IMR-90 (cell line): ENCODE measurements at regions not wholly inside any gene's neighbourhood (a gene's known extent, or its start where the extent isn't known, plus 50 kb on each side); places are given as distances from the start of the nearest gene placed in this dataset.

ENCODE experiments used
- ATAC-seq: fragments of 200-7000 bp; cut with Tn5 transposase; 2 replicates; pipeline ENCODE4 v1.9.1; 2020; ENCODE audit warnings: low read depth, mild to moderate bottlenecking, moderate library complexity
- BruUV-seq: library from RNA; stranded (reverse); fragments of 400-500 nt; replicated peaks from 2 replicates; lab custom pipeline; 2021; lab: Mats Ljungman, UMichigan
- CTCF ChIA-PET: fragments of 300-600 bp; formaldehyde crosslinking; extraction: SDS; loops from one replicate; lab custom pipeline; 2021; ENCODE audit warnings: antibody characterized with exemption; lab: Yijun Ruan, JAX
- POLR2A ChIA-PET: fragments of 300-600 bp; sonication (Branson Sonifier 250); formaldehyde crosslinking; loops from one replicate; lab custom pipeline; 2022; ENCODE audit warnings: antibody characterized with exemption; ENCODE audit not compliant: unreplicated experiment; lab: Charles Lee
- DNase-seq: peaks from one replicate; pipeline ENCODE4 v3.0.0; 2013
- H2AFZ ChIP-seq: replicated peaks from 2 replicates; pipeline ENCODE3; 2013; ENCODE audit warnings: low read length, mild to moderate bottlenecking; ENCODE audit not compliant: poor library complexity
- H2AK5ac ChIP-seq: 2 replicates; pipeline ENCODE4 v1.6.1; 2013; ENCODE audit warnings: low read depth, low read length, inconsistent platforms
- H2AK9ac ChIP-seq: replicated peaks from 2 replicates; pipeline ENCODE3; 2013; ENCODE audit warnings: mild to moderate bottlenecking, low read depth, low read length, moderate library complexity; ENCODE audit not compliant: poor library complexity
- H2BK120ac ChIP-seq: 2 replicates; pipeline ENCODE4 v1.6.1; 2013; ENCODE audit warnings: low read depth, low read length, inconsistent platforms
- H2BK15ac ChIP-seq: 3 replicates; pipeline ENCODE4 v1.6.1; 2013; ENCODE audit warnings: low read depth, low read length, inconsistent platforms
- H2BK20ac ChIP-seq: 2 replicates; pipeline ENCODE4 v1.6.1; 2013; ENCODE audit warnings: low read depth, mild to moderate bottlenecking, inconsistent platforms, low read length, moderate library complexity
- H2BK5ac ChIP-seq: 2 replicates; pipeline ENCODE4 v1.6.1; 2013; ENCODE audit warnings: mild to moderate bottlenecking, low read depth, low read length, inconsistent platforms; ENCODE audit not compliant: poor library complexity, severe bottlenecking
- H3K14ac ChIP-seq: replicated peaks from 2 replicates; pipeline ENCODE4 v1.6.1; 2013; ENCODE audit warnings: low read depth, low read length, inconsistent platforms
- H3K18ac ChIP-seq: 2 replicates; pipeline ENCODE4 v1.6.1; 2013; ENCODE audit warnings: low read depth, low read length, control low read depth
- H3K23ac ChIP-seq: 2 replicates; pipeline ENCODE4 v1.6.1; 2013; ENCODE audit warnings: low read depth, low read length, inconsistent platforms
- H3K27ac ChIP-seq: 2 replicates; pipeline ENCODE4 v1.5.1; 2013; ENCODE audit warnings: mild to moderate bottlenecking, control low read depth, low read length; ENCODE audit not compliant: insufficient read depth
- H3K27me3 ChIP-seq: 2 replicates; pipeline ENCODE4 v1.6.1; 2013; ENCODE audit warnings: low read length; ENCODE audit not compliant: control insufficient read depth, insufficient read depth
- H3K36me3 ChIP-seq: 2 replicates; pipeline ENCODE4 v1.6.1; 2013; ENCODE audit warnings: low read length, mixed read lengths; ENCODE audit not compliant: control insufficient read depth, insufficient read depth
- H3K4ac ChIP-seq: 2 replicates; pipeline ENCODE4 v1.6.1; 2013; ENCODE audit warnings: low read depth, low read length, inconsistent platforms
- H3K4me1 ChIP-seq: 2 replicates; pipeline ENCODE4 v1.6.1; 2013; ENCODE audit warnings: low read length, mixed read lengths; ENCODE audit not compliant: control insufficient read depth, insufficient read depth
- H3K4me2 ChIP-seq: 2 replicates; pipeline ENCODE4 v1.6.1; 2013; ENCODE audit warnings: low read depth, mild to moderate bottlenecking, control low read depth, low read length, moderate library complexity
- H3K4me3 ChIP-seq: 2 replicates; pipeline ENCODE4 v1.5.1; 2013; ENCODE audit warnings: low read depth, mild to moderate bottlenecking, control low read depth, low read length, moderate library complexity; ENCODE audit not compliant: insufficient read depth
- H3K56ac ChIP-seq: 2 replicates; pipeline ENCODE4 v1.6.1; 2013; ENCODE audit warnings: low read length, inconsistent platforms; ENCODE audit not compliant: insufficient read depth; ENCODE audit errors: extremely low read depth
- H3K79me1 ChIP-seq, 2 experiments: 2 replicates each; pipeline ENCODE4 v1.6.1; 2013; ENCODE audit warnings: low read length in 2 of 2, inconsistent platforms in 1 of 2, low read depth in 1 of 2
- H3K9ac ChIP-seq: 2 replicates; pipeline ENCODE4 v1.6.1; 2013; ENCODE audit warnings: low read depth, low read length, control low read depth
- H3K9me1 ChIP-seq: 2 replicates; pipeline ENCODE4 v1.6.1; 2013; ENCODE audit warnings: low read length, inconsistent platforms; ENCODE audit not compliant: insufficient read depth
- H3K9me3 ChIP-seq: 2 replicates; pipeline ENCODE4 v1.6.1; 2013; ENCODE audit warnings: low read length; ENCODE audit not compliant: control insufficient read depth, insufficient read depth
- H4K20me1 ChIP-seq: 2 replicates; pipeline ENCODE4 v1.6.1; 2013; ENCODE audit warnings: low read length, inconsistent platforms; ENCODE audit not compliant: insufficient read depth
- H4K5ac ChIP-seq: 2 replicates; pipeline ENCODE4 v1.6.1; 2013; ENCODE audit warnings: mild to moderate bottlenecking, low read depth, low read length, control low read depth
- H4K8ac ChIP-seq, 2 experiments: 2 replicates each; pipeline ENCODE4 v1.6.1; 2013; ENCODE audit warnings: low read depth in 2 of 2, low read length in 2 of 2, control low read depth in 1 of 2, inconsistent platforms in 1 of 2
- H4K91ac ChIP-seq: 2 replicates; pipeline ENCODE4 v1.6.1; 2013; ENCODE audit warnings: low read depth, low read length, inconsistent platforms; ENCODE audit not compliant: insufficient read depth
- BHLHE40 ChIP-seq: fragments of 150-350 bp; IDR thresholded peaks from 2 replicates; pipeline ENCODE4 v1.6.1; 2016; ENCODE audit warnings: mild to moderate bottlenecking, low read depth, low read length
- CEBPB ChIP-seq: IDR thresholded peaks from 2 replicates; pipeline ENCODE4 v1.6.1; 2012; ENCODE audit warnings: low read depth, low read length, improper control_type of control experiment
- CTCF ChIP-seq: conservative IDR thresholded peaks from 2 replicates; pipeline ENCODE4 v1.5.1; 2012; ENCODE audit warnings: mild to moderate bottlenecking, low read depth, low read length, improper control_type of control experiment
- ELK1 ChIP-seq: fragments of 150-350 bp; IDR thresholded peaks from 2 replicates; pipeline ENCODE4 v1.6.1; 2016; ENCODE audit warnings: low read depth, mild to moderate bottlenecking, low read length, moderate library complexity, borderline replicate concordance
- FOS ChIP-seq: fragments of 150-350 bp; IDR thresholded peaks from 2 replicates; pipeline ENCODE4 v1.6.1; 2016; ENCODE audit warnings: low read depth, low read length
- MXI1 ChIP-seq: IDR thresholded peaks from 2 replicates; pipeline ENCODE4 v1.6.1; 2012; ENCODE audit warnings: low read depth, mild to moderate bottlenecking, low read length, moderate library complexity, borderline replicate concordance
- NFE2L2 ChIP-seq: fragments of 150-350 bp; IDR thresholded peaks from 2 replicates; pipeline ENCODE4 v1.6.1; 2016; ENCODE audit warnings: low read depth, mild to moderate bottlenecking, low read length
- POLR2A ChIP-seq: IDR thresholded peaks from 2 replicates; pipeline ENCODE4 v1.6.1; 2012; ENCODE audit warnings: mild to moderate bottlenecking, low read depth, low read length
- RAD21 ChIP-seq: IDR thresholded peaks from 2 replicates; pipeline ENCODE4 v1.6.1; 2012; ENCODE audit warnings: low read length, improper control_type of control experiment
- RFX5 ChIP-seq: IDR thresholded peaks from 2 replicates; pipeline ENCODE4 v1.8.0; 2012; ENCODE audit warnings: low read depth, mild to moderate bottlenecking, low read length, moderate library complexity
- SMC3 ChIP-seq: fragments of 150-350 bp; IDR thresholded peaks from 2 replicates; pipeline ENCODE4 v1.6.1; 2016; ENCODE audit warnings: low read depth, mild to moderate bottlenecking, antibody characterized with exemption, low read length, moderate library complexity
- WGBS, 2 experiments: methylation state at CpG; one replicate each; pipeline versions ENCODE4 v1.1.5 to v1.1.7; 2013; ENCODE audit warnings: missing lambda C conversion rate in 2 of 2; ENCODE audit not compliant: insufficient read length in 1 of 2; ENCODE audit errors: extremely low coverage in 2 of 2; 5-methylcytosine and 5-hydroxymethylcytosine counted together
- dilution Hi-C: fragments of 300-500 bp; cut with HindIII; formaldehyde crosslinking; loops from one replicate; pipeline ENCODE4 v1.14.3; 2018; ENCODE audit warnings: low sequenced_read_pairs; ENCODE audit not compliant: unreplicated experiment
- in situ Hi-C: fragments of 300-500 bp; cut with MboI; formaldehyde crosslinking; loops from 3 replicates; pipeline ENCODE4 v1.14.3; 2019; ENCODE audit warnings: low sequenced_read_pairs, inconsistent platforms, mixed read lengths
- intact Hi-C: fragments of 100-400 bp; cut with micrococcal nuclease; formaldehyde crosslinking; loops from 2 replicates; pipeline ENCODE4 v1.10.0; 2022

- Histone ChIP-seq H3K14ac (no peak overlapping the region), H3K27ac (no peak overlapping the region), H3K27me3 (no peaks in the 10 kb centered on the region), H2BK120ac (no peak overlapping the region), H3K23ac (no peak overlapping the region), H2BK15ac (no peak overlapping the region), H3K4me3 (no peak overlapping the region), H4K5ac (no peak overlapping the region), H3K9me1 (no peaks in the 10 kb centered on the region), H4K91ac (no peak overlapping the region), H3K18ac (no peak overlapping the region), H4K8ac (no peak overlapping the region), H2BK20ac (no peak overlapping the region), H2AK5ac (no peak overlapping the region), H3K4me1 (no peaks in the 10 kb centered on the region), H3K56ac (no peak overlapping the region), H2BK5ac (no peak overlapping the region), H3K9me3 (peaks cover 3% of the 10 kb centered on the region), H2AK9ac (no peak overlapping the region), H3K9ac (no peak overlapping the region), H3K4me2 (no peak overlapping the region), H2AFZ (no peak overlapping the region), H3K79me1 (no peaks in the 10 kb centered on the region), H3K4ac (no peak overlapping the region), H4K20me1 (no peaks in the 10 kb centered on the region), H3K36me3 (no peaks in the 10 kb centered on the region)
- intact Hi-C loops (no loop called here), in situ Hi-C loops (no loop called here), dilution Hi-C loops (no loop called here)
- ATAC-seq (no peak), DNase-seq (no peak)
- no peak for TF ChIP-seq SMC3
- no peak for TF ChIP-seq NFE2L2
- no peak for TF ChIP-seq RAD21
- TF ChIP-seq FOS, result no peak
- TF ChIP-seq CTCF, result no peak
- TF ChIP-seq CEBPB, result no peak
- no peak for TF ChIP-seq RFX5
- no peak for TF ChIP-seq MXI1
- TF ChIP-seq ELK1, result no peak
- no peak for TF ChIP-seq POLR2A
- TF ChIP-seq BHLHE40, result no peak
- no CpG with 5 or more reads among the region's 1 CpG for WGBS, 2 experiments
- CTCF ChIA-PET, result no interaction called here
- no TSS peak for BruUV-seq
- POLR2A ChIA-PET, result no interaction called here
These were observed 321.4 kb upstream of the NDN start for GRCh38 chr15:24008476-24008875.
